Breast epithelium (tissue), 4 donors: ENCODE measurements at regions not wholly inside any gene's neighbourhood (a gene's known extent, or its start where the extent isn't known, plus 50 kb on each side); places are given as distances from the start of the nearest gene placed in this dataset.
"Not testable (repeated sequence)": the region's sequence is repeated elsewhere in the genome, so short reads cannot be mapped to it uniquely, and the experiment has no call there.

ENCODE experiments used
- DNase-seq, 2 donors: peaks; one replicate each; pipeline ENCODE4 v3.0.0-alpha.2; 2019; ENCODE audit warnings: low spot score in 2 of 2
- H3K27ac ChIP-seq, 2 donors: fragments of 200-600 bp; sonication (generic) in 1 of 2; one replicate each; pipeline ENCODE4 v1.5.1; 2016 to 2019; ENCODE audit warnings: mild to moderate bottlenecking in 1 of 2
- H3K27me3 ChIP-seq, 2 donors: fragments of 200-600 bp; sonication (generic) in 1 of 2; one replicate each; pipeline versions ENCODE4 v1.5.1 to v1.6.0; 2017 to 2019; ENCODE audit warnings: control low read depth in 1 of 2, mild to moderate bottlenecking in 1 of 2
- H3K36me3 ChIP-seq: fragments of 200-600 bp; one replicate; pipeline ENCODE4 v1.5.1; 2019
- H3K4me1 ChIP-seq, 2 donors: fragments of 200-600 bp; sonication (generic); one replicate each; pipeline ENCODE4 v1.5.1; 2016 to 2019; ENCODE audit warnings: control low read depth in 1 of 2
- H3K4me3 ChIP-seq, 3 donors: fragments of 200-600 bp; sonication (generic); 1 replicate in 2 of 3; 2 replicates in 1 of 3; pipeline ENCODE4 v1.5.1; 2016 to 2019; ENCODE audit warnings: mild to moderate bottlenecking in 3 of 3, moderate library complexity in 2 of 3
- H3K9me3 ChIP-seq, 2 donors: fragments of 200-600 bp; sonication (generic) in 1 of 2; one replicate each; pipeline ENCODE4 v1.5.1; 2016 to 2019; ENCODE audit warnings: control low read depth in 1 of 2
- intact Hi-C: fragments of 100-400 bp; cut with DNase I; formaldehyde crosslinking; loops from one replicate; pipeline ENCODE4 v1.15.1; 2023; ENCODE audit warnings: low total_unique reads

DNA sequence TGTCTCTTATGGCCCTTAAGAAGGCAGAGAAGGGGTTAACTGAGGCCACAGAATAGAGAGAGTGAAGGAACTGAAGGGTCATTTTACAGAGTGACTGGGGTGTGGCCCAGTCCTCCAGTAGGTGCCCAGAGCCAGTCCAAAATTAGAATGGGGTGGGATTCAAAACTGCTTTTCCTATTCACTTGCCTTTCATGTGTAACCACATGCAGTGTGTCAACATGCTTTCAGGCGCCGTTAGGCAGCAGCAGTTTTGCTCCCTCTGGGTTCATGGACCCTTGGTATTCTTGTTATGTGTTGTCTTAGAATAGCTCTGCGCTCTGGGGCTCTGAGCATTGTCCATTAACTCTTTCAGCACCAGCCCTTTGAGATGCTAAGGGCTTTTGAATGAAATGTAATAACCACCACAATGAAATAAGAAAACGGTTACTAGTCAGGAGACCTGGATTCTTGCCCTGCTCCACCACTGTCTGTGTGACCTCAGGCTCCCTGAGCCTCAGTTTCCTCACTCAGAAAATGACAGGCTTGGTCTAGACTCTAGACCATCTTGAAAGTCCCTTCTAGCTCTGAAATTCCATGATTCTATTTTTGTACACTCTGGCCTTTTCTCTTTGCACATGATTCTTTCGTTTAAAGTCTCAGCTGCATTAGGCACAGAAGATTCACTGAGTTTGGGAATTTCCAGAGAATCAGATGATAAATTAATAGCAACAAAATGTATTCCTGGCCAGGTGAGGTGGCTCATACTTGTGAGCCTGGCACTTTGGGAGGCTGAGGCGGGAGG lies 123.0 kb downstream of the SRGAP2 start:
- H3K27me3 ChIP-seq, H3K36me3 ChIP-seq, H3K4me3 ChIP-seq, H3K27ac ChIP-seq, DNase-seq, intact Hi-C loops, H3K9me3 ChIP-seq, H3K4me1 ChIP-seq: not testable (repeated sequence)

DNA sequence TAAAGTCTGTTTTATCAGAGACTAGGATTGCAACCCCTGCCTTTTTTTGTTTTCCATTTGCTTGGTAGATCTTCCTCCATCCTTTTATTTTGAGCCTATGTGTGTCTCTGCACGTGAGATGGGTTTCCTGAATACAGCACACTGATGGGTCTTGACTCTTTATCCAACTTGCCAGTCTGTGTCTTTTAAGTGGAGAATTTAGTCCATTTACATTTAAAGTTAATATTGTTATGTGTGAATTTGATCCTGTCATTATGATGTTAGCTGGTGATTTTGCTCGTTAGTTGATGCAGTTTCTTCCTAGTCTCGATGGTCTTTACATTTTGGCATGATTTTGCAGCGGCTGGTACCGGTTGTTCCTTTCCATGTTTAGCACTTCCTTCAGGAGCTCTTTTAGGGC lies 128.3 kb downstream of the SRGAP2 start:
- intact Hi-C loops, result not testable (repeated sequence)

DNA sequence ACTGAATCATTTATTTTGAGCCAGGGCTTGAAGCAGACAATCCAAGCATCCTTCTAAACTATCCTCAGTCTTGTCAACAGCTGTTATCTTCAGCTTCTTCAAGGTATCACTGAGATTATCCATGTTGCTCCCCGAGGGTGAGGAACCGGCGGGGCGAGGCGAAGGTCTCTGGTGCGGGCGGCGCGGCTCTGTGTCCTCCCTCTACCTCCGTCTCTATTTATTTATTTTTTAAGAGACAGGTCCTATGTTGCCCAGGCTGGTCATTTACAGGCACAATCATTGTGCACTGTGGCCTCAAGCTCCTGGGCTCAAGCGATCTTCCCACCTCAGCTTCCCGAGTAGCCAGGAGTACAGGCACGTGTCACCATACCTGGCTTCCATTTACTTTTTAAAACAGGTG lies 130.0 kb downstream of the SRGAP2 start:
- H3K27me3 ChIP-seq, H3K4me1 ChIP-seq, H3K4me3 ChIP-seq, H3K9me3 ChIP-seq, H3K27ac ChIP-seq, H3K36me3 ChIP-seq, intact Hi-C loops, DNase-seq: not testable (repeated sequence)

More for the DNA sequence above, 128.3 kb downstream of the SRGAP2 start:
- not testable (repeated sequence) for H3K4me1 ChIP-seq, H3K27ac ChIP-seq, H3K9me3 ChIP-seq, DNase-seq, H3K27me3 ChIP-seq, H3K36me3 ChIP-seq, H3K4me3 ChIP-seq

DNA sequence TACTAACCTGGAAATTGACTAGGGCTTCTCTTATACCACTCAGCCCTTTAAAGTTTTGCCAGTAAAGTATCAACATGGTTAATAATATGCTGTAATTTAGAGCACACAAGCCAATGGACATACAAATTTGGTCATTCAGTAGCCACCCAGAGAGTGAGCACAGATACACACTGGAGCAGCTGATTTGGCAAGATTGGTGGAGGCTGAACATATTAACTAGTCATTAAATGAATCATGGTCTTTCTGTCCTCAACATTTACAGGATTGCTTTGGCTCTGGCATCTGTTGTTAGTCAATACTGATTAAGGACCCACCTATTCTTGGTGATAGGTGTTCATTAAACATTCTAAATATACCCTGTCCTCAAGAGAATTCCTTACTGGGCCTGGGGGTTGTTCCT lies 130.6 kb downstream of the SRGAP2 start:
- H3K27ac ChIP-seq, intact Hi-C loops, H3K4me3 ChIP-seq, H3K27me3 ChIP-seq, H3K4me1 ChIP-seq, H3K9me3 ChIP-seq, DNase-seq, H3K36me3 ChIP-seq: not testable (repeated sequence)

DNA sequence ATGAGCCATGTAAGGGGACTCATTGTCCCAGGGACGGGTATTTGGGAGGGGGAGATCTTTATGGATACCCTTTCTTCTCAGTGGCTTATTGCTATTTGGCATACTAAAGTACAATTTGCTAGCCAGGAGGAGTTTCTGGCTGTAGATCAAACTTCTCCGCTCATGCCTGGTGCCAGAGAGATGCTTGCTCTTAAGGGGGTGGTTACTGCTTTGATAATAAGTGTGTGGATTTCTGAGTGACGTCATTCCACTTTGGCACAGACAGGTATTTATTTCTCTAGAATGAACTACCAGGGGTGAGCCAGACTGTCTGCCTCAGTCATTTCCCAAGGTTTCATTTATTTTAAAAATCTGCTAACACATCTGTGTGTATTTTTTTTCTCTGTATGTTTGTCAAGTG lies 131.1 kb downstream of the SRGAP2 start:
- H3K36me3 ChIP-seq, H3K4me1 ChIP-seq, H3K27ac ChIP-seq, intact Hi-C loops, H3K9me3 ChIP-seq, DNase-seq, H3K27me3 ChIP-seq, H3K4me3 ChIP-seq: not testable (repeated sequence)

DNA sequence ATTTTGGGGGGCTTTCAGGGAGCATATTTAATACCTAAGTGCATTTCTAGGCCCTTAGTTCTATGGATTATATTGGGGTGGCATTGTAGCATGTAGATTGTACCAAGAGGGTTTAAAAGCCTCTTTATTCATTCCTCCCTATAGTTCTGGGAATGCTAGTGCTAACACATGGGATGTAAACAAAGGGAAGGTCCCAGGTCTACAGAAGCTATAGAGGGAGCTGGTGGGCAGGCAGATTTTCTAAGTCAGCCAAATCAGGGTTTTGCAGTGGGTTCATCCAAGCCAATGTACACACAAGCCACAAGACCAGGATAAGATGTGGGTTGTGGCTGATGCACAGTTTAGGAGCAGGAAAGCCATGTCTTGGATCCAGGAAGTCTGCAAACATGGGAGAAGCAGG lies 131.8 kb downstream of the SRGAP2 start:
- intact Hi-C loops, H3K4me3 ChIP-seq, H3K4me1 ChIP-seq, H3K27me3 ChIP-seq, DNase-seq, H3K36me3 ChIP-seq, H3K9me3 ChIP-seq, H3K27ac ChIP-seq: not testable (repeated sequence)

DNA sequence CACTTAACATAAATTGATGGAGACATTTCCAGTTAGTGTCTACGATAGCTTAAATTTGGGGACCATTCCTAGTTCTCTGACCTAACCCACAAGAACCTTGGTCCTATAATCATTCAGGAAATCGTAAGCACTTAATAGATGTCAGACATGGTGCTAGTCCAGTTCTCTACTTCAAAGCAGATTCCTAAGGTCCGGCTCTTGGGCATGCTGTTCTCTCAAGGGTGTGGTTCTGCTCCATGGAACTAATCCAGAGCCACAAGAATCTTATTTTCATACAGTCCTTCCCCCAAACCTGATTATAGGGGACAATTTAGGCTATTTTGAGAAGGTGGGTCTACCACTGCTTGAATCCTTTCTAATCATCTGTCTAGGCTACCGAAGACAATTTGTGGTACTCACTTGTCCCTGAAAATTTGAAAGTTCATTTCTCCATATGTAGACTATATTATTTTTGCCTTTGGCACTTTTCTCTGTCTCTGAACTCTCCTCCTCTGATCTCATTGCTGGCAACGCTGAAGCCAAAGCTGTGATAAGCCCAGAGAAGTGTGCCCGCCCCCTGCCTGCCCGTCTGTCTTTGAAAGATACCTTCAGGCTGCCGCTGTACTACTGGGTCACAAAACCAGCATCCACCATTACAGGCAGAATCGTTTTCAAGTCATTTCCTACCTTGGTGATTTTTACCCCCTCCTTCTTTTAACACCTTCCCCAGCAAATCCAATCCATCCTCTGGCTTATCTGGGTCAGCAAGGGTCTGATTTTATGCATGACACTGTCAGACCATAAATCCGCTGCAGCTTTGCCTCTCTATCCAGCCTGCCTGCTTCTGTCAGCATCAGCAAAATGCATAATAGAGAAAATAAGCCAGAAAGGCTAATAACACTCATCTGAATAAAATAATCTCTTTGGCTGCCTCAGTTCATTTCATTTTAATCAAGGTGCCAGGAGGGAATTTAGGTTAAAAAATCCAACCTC lies 132.8 kb downstream of the SRGAP2 start:
- H3K27me3 ChIP-seq, H3K36me3 ChIP-seq, H3K9me3 ChIP-seq, H3K27ac ChIP-seq, intact Hi-C loops, DNase-seq, H3K4me1 ChIP-seq, H3K4me3 ChIP-seq: not testable (repeated sequence)

DNA sequence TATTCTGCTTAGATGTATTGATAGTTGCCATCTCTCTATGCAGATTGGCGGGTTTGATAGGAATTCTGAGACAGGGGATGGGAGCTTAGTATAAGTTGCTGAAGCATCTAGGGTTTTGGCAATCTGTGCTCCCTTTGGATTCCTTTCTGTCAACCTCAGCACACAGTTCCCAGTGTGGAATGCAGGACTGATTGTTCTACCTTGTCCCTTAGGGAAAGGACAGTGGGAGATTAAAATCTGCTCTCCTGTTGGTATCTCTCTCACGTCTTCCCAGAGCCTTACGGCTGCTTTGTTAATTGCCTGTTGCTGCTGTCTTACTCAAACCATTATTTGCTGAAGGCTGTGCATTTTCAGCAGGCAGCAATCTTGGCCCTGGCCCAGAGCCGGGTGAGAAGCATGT lies 133.3 kb upstream of the IKBKE start:
- DNase-seq, intact Hi-C loops, H3K27ac ChIP-seq, H3K27me3 ChIP-seq, H3K9me3 ChIP-seq, H3K4me1 ChIP-seq, H3K36me3 ChIP-seq, H3K4me3 ChIP-seq: not testable (repeated sequence)

DNA sequence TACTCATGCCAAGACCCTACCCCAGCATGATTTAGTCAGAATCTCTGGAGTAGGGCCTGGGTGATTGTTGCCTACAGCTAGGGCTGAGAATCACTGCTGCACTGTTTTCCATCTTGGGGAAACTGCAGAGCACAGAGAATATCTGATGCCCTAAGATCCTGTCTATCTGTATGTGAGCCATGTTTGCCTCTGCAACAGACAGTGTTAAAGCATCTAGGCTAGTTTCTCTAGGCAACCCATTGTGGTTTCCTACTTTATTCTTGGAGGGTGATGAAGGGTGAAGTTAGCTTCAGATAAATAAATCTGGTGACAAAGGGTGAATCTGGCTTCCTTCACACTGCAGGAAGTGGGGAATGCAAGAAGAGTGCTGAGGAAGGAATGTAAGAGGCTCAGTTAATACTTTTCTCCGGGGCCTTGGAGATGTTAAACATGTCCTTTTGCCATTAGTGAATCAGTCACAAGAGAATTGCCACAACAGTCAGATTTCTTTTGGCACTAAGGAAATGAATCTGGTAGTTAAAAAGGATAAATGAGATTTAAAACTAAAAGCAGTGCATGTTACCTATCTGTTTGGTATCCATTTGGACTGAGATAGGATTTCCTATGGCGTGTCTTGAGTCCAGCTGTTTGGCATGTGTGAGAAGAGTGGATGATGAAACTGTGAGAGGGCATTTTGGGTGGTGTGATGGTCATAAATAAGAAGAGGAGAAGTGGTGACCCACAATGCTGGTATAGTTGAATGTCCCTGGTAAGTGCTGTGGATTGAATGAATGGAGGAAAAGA lies 119.6 kb upstream of the IKBKE start:
- H3K9me3 ChIP-seq, DNase-seq, H3K27ac ChIP-seq, intact Hi-C loops, H3K4me3 ChIP-seq, H3K4me1 ChIP-seq, H3K27me3 ChIP-seq, H3K36me3 ChIP-seq: not testable (repeated sequence)

DNA sequence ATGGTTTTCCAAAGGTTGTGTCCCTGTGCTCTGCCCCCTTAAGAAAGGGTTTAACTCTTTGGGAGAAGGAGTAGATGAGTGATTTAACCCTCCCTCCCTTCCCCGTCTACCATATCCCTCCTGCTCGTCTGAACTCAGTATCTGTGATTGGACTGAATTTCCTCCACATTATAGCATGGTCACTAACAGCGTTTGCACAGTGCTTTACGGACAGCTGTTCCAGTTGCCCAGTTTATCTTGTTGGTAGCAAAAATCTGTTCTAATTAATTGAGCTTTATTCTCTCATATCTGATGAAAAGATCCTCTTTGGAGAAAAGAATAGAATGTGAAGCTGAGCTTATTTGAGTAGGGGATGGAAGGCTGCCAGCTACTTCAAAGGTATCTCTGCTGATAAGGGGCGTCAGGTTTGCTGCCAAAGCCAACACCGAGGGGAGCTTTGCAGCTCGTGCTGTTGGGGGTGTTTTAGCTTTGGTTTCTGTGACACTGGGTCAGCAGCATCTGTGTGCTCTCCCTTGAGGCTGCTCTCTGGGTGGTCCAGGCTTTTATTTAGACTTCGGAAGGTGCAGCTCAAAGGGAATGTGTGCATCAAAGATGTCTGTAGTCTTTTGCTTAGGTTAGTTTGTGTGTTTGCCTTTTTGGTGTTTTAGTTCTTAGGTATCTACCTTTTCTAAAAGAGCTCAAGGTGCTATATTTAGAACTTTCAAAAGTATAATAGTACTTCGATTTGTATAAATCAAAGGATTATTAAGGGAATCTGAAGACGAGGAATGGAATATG lies 118.8 kb upstream of the IKBKE start:
- H3K36me3 ChIP-seq, H3K27ac ChIP-seq, intact Hi-C loops, H3K4me1 ChIP-seq, H3K9me3 ChIP-seq, DNase-seq, H3K4me3 ChIP-seq, H3K27me3 ChIP-seq: not testable (repeated sequence)

DNA sequence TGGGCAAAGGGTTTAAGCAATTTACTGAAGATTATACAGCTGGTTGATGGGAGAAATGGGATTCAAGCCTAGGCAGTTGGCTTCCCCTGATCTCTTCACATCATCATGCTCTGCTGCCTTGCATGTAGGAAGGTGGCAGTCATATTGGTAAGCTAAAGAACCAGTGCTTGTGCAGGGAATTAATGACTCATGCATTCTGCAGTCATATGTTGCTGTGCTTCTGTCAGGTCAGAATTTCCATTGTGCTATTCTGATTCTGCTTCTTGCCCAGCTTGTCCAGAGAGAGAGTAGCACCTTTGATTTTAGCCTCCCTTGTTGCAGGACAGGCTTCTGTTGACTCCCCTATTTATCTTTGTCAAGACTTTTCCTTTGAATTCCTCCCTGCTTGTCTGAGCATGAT lies 114.0 kb upstream of the IKBKE start:
- intact Hi-C loops, H3K4me1 ChIP-seq: not testable (repeated sequence)

DNA sequence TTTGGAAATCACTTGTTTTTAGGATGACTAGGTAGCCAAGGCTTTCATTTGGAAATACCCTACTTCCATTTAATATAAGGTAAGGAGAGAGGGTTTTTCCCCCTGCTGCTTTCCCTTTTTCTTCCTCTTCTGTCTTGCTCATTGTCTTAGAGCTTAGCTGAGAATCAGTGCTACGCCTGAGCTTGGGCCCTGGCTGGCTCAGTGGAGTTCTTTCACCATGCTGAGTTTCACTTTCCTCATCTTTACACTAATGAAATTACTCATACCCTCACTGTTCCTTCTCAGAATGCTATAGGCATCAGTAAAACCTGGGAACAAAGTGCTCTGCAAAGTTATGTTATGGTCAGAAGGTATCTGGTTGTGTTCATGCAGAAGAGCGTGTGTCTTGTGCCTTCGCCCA lies 112.3 kb upstream of the IKBKE start:
- H3K27ac ChIP-seq, H3K9me3 ChIP-seq, H3K4me1 ChIP-seq: not testable (repeated sequence)

More for the DNA sequence above, 114.0 kb upstream of the IKBKE start:
- H3K27ac ChIP-seq, H3K9me3 ChIP-seq, H3K36me3 ChIP-seq, H3K4me3 ChIP-seq, H3K27me3 ChIP-seq, DNase-seq: not testable (repeated sequence)

More for the DNA sequence above, 112.3 kb upstream of the IKBKE start:
- H3K4me3 ChIP-seq, intact Hi-C loops, H3K27me3 ChIP-seq, DNase-seq, H3K36me3 ChIP-seq: not testable (repeated sequence)
